Ramos (cell line): ENCODE measurements at regions not wholly inside any gene's neighbourhood (a gene's known extent, or its start where the extent isn't known, plus 50 kb on each side); places are given as distances from the start of the nearest gene placed in this dataset.
"Not testable (repeated sequence)": the region's sequence is repeated elsewhere in the genome, so short reads cannot be mapped to it uniquely, and the experiment has no call there.

Experiments used
- in situ Hi-C: fragments of 300-500 bp; cut with MboI; formaldehyde crosslinking; loops from one replicate; pipeline ENCODE4 v1.14.3; 2022; ENCODE audit warnings: low sequenced_read_pairs; ENCODE audit not compliant: unreplicated experiment

DNA sequence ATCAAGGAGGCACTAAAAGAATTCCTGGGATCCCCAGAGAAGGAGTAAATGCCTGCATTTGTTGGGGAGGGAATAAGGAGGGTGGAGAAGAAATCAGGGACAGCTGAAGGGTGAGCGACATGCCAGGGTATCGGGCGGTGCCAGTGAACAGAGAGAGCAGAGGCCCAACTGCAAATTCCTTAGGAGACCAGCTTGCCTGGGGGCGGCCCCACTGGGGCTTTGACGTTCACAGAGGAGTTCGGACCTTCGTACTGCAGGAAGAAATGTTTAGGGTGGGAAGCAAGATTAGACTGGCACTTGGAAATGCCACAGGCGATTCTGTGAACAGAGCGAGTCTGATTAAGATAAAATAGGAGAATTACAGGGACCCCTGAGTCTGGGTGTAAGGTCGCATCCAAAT, 65.1 kb upstream of the FGF3 start:
- in situ Hi-C loops: no loop called here

DNA sequence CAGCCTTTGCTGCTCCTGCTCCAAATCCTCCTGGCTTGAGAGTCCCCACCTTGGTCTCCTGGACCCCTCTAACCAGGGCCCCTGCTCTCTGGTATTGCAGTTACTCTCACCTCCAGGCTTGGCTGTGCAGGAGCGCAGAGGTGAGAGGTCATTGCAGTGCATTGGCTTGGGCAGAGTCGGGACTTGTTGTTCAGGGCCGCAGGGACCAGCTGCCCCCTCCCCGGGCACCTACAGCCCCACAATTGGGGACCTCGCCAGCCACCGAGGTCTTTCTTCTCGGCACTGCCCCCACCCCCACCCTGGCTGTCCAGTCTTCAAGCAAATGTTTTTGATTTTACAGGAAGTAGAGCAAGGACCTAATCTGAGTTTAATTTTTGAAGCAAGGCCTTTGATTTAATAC, 65.5 kb upstream of the FGF3 start:
- in situ Hi-C loops: no loop called here

DNA sequence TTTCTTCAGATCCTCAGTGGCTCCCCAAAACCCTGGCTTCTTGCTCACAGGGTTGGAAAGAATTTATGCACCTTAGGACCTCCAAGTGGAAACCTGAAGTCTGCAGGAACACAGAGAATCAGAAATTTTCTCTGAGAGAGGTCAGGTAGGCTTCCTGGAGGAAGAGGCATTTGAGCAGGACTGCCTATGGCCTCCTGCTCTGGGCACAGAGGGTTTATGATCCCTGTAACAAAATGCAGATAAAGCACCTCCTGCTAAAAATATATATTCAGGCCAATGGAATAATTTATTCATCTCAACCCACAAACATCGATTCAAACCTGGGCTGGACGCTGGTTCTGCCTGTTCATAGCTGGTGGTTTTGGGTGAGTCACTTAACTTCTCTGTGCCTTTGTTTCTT, 68.1 kb upstream of the FGF3 start:
- in situ Hi-C loops: no loop called here

DNA sequence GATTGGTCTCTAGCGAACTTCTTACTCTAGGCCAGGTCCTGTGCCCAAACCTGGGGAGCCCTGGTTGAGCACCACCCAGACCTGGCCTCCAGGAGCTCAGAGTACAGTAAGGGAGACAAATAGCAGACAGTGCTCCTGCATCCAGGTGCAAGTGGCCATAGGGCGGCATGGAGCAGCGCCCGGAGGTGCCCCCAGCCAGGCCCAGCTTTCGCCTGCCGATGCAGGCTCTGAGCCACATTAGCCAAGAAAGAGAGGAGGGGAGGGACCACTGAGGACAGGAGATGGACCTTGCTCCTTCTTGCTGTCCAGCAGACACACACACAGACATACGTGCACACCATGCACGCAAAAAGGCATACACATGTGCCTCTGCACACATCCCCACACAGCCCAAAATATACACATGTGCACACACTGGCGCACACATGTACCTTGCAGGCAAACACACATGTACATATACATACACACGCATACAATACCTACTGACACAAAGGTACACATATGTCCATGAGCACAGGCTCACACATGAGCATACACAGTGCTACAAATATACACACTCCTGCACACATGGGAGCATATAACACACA, 68.7 kb upstream of the FGF3 start:
- in situ Hi-C loops: no loop called here

DNA sequence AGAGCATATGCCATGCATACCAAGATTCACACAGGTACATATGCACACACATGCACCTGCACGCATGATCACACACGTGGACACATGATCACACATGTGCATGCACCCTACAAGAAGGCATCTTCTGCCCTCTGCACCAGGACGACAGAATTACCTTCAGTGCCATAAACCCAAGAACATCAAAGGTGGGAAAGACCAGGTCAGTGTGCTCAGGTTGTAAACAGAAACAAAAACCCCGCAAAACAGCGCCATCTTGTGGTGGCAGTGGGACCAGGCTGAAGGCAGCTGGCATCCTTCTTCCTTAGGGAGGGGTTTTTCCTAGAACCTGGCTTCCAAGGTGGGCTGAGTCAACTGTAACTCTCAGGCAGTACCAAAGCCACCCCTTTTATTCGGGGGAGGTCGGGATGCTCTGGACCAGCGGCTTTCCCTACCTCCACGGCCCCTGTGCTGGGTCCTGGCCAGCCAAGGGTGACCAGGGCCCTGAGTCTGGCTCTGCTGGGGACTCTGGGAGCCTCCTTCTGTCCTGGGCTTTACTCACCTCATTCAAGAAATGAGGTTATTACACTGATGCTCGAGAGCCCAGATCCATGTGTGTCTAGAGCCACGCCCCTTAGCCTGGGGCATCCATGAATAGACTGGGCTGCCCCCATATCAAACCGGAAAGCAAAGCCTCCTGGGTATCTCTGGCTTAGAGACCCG, 69.4 kb upstream of the FGF3 start:
- in situ Hi-C loops: no loop called here

DNA sequence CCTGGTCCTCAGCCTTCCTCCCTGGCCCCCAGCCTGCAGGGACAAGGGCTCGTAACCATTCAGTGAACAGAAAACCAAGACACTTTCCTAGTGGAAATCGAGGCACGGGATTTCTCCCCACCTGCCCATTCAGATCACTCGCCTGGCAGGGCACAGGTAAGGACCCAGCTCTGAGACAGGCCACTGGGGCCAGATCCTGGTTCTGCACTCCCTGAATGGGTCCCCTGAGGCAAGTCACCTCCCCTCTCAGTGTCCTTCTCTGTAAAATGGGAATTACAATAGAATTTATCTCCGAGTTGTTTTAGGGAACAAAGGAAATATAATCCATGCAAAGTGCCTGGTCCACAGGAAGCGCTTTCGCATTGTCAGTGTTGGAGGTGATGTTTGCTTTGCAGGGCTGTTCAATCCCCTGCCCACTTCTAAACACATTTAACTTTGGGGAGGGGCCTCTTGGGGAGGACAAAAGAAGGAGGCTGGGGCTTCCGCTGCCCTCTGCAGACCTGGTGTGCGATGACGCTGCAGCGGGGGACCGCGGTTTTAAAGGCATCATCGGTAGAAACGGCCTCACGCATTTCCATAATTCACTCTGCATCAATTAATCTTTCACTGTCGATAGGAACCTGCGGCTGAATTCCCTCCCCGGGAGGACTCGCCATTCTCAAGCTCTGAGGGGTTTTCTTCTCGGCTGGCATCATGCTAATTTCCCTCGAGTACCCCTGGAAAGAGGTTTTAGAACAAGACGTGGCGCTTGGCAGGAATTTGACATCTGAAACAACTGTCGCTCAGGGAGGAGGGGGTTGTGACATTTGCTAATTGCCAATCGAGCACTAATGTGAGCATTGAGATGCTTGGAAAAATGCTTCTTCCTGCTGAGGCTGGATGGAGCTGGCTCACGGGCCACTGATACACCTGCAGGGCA, 70.4 kb upstream of the FGF3 start:
- in situ Hi-C loops: loop anchor here (10.0 kb wide), 1 partner anchor 205 kb away; no protein-coding TSS in a partner anchor

DNA sequence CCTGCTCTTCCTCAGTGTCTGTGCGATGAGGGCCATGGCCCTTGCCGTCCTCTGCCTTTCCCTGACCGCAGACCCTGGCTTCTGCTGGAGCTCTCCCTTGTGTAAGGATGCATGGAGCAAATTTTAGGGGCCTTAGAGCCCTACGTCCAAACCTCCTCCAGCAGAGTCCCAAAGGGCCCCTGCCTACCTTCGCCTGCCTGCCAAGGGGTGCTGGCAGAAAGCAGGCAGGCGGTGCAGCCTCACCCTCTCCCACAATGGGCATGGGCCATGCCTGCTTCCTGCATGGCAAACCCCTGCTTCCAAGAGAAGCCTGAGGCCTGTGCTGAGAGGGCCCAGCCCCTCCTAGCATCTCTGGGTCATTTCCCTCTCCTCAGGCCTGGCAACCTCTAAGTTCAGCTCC, 71.3 kb upstream of the FGF3 start:
- in situ Hi-C loops: loop anchor here (10.0 kb wide), 1 partner anchor 206 kb away; no protein-coding TSS in a partner anchor

DNA sequence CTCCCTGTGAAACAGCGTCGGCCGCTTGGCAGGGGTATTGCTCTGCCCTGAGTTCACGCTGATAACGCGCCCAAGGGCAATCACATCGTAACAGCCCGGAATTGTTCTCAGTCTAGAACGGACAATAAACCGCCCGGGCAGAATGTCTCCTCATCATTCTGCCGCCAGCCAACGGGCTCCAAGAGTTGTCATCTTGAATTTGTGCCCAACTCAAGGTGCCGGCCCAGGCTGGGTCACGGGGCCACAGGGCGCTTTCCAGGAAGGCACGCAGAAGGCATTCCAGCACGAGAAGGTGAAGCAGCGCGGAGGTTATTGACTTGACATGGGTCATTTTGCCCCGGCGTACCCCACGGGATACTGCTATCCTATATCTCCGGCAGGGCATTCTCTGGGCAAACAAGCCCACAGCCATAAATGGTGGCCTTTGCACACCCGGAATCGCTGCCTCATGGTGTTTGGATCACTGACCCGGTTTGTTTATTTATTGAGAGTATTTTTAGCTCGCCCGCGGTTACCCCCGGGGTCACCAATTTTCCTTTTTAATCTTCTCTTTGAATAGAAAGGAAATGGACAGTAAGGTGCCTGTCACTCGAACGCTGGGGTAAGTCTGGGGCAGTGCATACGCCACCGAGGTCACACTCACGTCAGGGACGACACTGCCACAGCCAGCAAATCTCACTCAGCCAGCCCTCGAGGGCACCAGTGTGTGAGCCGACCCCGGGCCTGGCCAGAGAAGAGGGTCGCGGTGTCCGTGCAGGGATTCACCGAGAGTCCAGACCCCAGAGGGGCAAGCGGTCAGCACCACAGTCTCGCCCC, 72.4 kb upstream of the FGF3 start:
- in situ Hi-C loops: loop anchor here (10.0 kb wide), 1 partner anchor 207 kb away; no protein-coding TSS in a partner anchor

DNA sequence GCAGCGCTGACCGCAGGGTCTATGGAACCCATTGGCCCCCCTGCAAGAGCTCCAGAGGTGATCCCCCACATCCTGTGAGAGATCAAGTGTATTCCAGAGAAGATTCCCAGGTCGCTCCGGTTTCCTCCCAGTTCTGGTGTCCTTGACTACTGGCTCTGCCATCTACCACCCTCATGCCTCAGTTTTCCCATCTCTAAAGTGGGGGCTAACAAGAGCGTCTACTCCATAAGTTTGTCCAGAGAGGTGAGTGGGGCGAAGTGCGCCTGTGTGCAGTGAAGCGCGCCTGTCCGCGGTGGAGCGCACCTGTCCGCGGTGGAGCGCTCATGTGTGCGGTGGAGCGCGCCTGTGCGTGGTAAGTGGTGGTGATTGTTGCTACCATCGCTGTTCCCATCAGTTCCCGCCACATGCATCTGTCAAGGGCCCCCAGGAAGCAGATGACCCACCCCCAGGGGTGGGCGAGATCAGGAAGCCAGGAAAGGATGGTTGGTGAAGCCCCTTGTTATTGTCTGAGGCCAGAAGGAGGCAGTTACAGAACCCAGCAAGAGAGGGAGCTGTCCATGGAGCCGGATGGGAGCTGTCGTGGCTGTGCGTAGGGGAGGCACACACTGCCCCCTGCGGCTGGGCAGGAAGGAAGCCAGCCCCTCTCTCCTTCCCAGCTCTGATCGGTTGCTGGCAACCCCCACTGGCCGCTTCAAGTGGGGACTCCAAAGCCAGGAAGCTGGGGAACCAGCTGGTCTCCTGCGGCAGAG, 73.2 kb upstream of the FGF3 start:
- in situ Hi-C loops: loop anchor here (10.0 kb wide), 1 partner anchor 208 kb away; no protein-coding TSS in a partner anchor

DNA sequence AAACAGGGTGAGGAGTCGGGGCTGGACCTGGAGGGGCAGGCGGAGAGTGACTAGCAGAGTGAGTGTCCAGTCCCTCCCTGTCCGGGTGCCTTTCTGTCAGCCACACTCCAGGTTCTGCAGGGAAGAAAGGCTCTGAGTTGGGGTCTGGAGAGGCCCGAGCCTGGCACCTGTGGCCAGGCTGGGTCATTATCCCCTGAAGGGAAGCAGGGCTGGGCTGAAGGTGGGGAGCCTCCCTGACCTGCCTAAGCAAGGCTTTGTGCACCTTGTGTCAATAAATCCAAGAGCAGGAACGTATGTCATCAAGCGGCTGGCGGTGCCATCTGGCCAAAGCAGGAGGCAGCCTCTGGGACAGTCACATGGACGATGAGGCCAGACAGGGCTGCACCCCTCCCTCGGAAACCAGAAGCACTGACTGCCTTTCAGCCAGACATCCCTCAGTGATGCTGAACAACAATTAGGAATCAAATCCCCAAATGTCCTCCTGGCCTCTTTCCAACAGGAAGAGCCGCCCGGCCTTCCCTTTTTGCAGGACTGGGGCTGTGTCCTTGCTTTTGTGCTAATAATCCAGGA, 73.9 kb upstream of the FGF3 start:
- in situ Hi-C loops: loop anchor here (10.0 kb wide), 1 partner anchor 208 kb away; no protein-coding TSS in a partner anchor

DNA sequence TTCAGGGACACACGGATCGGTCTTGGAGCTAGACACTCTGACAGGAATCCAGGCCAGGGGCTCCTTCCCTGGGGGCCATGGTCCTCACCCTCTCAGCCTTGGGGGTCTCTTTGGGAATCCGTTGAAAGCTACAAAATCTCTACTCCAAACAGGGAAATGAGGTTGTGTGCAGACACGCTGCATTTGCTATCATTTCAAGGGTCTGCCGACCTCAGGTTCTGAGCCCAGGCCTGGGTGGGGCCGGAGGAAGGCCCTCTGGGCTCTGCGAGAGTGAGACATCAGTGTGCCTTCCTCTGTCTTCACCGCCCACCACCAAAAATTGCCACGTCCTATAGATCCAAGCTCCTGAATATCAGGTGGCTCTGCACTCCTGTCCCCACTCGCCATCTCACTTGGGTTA, 74.4 kb upstream of the FGF3 start:
- in situ Hi-C loops: loop anchor here (10.0 kb wide), 1 partner anchor 209 kb away; no protein-coding TSS in a partner anchor

DNA sequence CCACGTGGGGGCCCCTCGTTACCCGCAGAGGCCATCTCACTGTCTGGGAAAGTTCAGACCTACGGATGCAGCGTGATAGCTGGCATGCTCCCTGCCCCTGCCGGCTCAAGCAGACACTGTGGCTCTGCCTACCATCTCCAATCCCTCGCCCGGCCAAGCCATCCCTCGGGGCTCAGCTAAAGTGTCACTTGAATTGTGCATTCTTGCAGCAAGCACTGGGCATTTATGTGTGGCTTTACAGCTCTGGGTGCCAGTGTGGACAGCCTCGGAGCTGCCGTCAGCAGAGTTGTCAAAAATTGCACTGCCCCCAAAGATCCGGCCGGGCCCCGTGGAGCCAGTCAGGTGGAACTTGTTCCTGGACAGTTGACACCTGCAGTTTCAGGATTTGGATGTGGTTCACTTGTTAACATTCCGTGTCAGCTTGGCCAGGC, 75.0 kb upstream of the FGF3 start:
- in situ Hi-C loops: loop anchor here (10.0 kb wide), 1 partner anchor 209 kb away; no protein-coding TSS in a partner anchor

DNA sequence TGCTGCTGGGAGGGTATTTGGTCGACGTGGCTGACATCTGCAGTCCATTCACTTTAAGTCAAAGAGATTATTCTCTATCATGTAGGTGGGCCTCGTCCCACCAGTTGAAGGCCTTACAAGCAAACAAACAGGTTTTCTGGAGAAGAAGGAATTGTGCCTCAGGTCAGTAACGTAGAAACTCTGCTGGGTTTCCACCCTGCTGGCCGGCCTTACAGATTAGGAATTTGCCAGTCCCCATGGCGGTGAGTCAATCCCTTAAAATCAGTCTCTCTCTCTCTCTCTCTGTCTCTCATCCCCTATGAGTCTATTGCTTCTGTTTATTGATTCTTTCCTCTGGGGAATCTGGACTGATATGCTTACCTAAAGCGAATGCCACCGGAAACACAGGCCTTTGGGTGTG, 75.4 kb upstream of the FGF3 start:
- in situ Hi-C loops: loop anchor here (10.0 kb wide), 1 partner anchor 210 kb away; no protein-coding TSS in a partner anchor

DNA sequence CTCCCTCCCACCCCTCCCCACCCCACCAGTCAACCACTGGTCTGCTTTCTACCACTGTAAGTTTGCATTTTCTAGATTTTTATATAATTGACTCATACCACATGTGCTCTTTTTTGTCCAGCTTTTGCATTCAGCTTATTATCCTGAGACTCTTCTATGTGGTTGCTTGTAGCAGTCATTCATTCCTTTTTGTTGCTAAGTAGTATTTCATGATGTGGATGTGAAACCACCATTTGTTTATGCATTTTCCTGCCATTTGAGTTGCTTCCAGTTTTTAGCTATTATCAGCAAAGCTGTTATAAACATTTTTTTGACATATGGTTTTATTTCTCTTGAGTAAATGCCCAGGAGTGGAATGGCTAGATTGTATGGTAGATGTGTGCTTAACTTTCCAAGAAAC, 77.0 kb upstream of the FGF3 start:
- in situ Hi-C loops: loop anchor here (10.0 kb wide), 1 partner anchor 211 kb away; no protein-coding TSS in a partner anchor

DNA sequence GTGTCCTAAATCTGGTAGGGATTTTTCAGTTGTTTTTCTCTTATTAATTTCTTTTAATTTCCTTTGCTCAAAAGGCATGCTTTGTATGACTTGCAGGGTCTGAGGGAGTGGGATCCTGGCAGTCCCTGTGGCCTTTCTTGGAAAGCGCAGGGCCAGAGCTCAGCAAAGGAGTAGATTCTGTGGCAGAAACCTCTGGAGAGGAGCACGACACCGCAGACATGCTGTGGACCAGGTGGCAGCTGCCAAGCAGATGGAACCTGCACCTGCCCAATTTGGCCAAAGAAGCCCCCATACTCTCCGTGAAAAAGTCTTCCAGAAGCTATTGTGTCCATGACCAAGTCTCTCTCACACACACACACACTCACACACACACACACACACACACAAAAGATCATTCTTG, 78.9 kb upstream of the FGF3 start:
- in situ Hi-C loops: loop anchor here (10.0 kb wide), 1 partner anchor 213 kb away; no protein-coding TSS in a partner anchor

DNA sequence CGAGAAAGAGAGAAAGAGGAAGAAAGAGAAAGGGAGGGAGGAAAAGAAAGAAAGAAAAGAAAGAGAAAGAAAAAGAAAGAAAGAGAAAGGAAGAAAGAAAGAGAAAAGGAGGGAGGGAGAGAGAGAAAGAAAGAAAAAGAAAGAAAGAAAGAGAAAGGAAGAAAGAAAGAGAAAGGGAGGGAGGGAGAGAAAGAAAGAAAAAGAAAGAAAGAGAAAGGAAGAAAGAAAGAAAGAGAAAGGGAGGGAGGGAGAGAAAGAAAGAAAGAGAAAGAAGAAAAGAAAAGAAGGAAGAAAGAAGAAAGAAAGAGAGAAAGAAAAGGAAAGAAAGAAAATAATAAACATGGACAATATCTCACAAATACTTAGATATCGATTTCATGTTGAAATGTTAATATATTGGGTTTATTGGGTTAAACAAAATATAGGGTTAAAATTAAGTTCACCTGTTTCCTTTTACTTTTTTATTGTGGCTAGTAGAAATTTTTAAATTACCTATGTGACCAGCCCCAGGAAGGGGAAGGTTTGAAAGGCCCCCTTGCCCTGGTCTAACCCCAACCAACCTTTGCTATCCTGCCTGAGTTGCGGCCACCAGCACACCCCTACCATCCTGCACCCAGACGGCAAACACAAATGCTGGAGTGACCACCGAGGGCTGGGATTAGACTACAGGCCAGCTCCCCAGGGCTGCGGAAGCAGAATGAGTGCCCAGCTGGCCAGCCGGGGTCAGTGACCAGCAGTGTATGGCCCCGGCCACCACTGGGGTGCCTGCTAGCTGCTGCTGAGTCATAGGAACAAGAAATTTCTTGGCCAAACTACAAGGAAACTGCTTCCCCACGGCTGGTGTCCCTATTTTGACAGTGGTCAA, 81.0 kb upstream of the FGF3 start:
- in situ Hi-C loops: loop anchor here (10.0 kb wide), 1 partner anchor 215 kb away; no protein-coding TSS in a partner anchor

DNA sequence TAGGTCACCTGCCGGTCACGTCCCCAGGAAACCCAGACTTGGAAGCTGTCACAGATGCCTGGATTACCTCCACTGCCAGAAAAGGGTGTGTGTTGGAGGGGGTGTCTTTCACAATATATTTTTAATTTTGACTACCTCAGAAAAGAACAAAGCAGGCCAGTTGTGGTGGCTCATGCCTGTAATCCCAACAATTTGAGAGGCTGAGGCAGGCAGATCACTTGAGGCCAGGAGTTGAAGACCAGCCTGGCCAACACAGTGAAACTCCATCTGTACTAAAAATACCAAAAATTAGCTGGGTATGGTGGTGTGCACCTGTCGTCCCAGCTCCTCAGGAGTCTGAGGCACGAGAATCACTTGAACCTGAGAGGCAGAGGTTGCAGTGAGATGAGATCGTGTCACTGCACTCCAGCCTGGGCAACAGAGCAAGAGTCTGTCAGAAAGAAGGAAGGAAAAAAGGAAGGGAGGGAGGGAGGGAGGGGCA, 81.6 kb upstream of the FGF3 start:
- in situ Hi-C loops: not testable (repeated sequence)
